SK-N-SH treated with all-trans-retinoic acid at 6 μM for 48 hours (cell line): ENCODE measurements at regions not wholly inside any gene's neighbourhood (a gene's known extent, or its start where the extent isn't known, plus 50 kb on each side); places are given as distances from the start of the nearest gene placed in this dataset.

Experiments used
- ATAC-seq: fragments of 200-7000 bp; cut with Tn5 transposase; 3 replicates; pipeline ENCODE4 v1.9.1; 2020; ENCODE audit warnings: mild to moderate bottlenecking, moderate library complexity
- ARNTL ChIP-seq: fragments of 450-650 bp; formaldehyde crosslinking; IDR thresholded peaks from 2 replicates; pipeline ENCODE4 v1.5.0; 2020; ENCODE audit warnings: low read depth, mild to moderate bottlenecking, moderate library complexity, borderline replicate concordance
- BACH2 ChIP-seq: fragments of 250-450 bp; sonication (Bioruptor Pico); IDR thresholded peaks from 2 replicates; pipeline ENCODE4 v1.9.0; 2021; ENCODE audit warnings: mild to moderate bottlenecking, borderline replicate concordance
- CSDC2 ChIP-seq: fragments of 250-450 bp; sonication (Bioruptor Pico); IDR thresholded peaks from 2 replicates; pipeline ENCODE4 v1.5.0; 2020; ENCODE audit warnings: mild to moderate bottlenecking, moderate library complexity
- ESRRG ChIP-seq: fragments of 250-450 bp; sonication (Bioruptor Pico); IDR thresholded peaks from 2 replicates; pipeline ENCODE4 v1.6.1; 2021; ENCODE audit warnings: mild to moderate bottlenecking
- GLIS3 ChIP-seq: fragments of 250-450 bp; sonication (Bioruptor Pico); IDR thresholded peaks from 2 replicates; pipeline ENCODE4 v1.5.0; 2020; ENCODE audit warnings: mild to moderate bottlenecking, moderate library complexity
- ISL1 ChIP-seq: fragments of 250-450 bp; sonication (Bioruptor Pico); IDR thresholded peaks from 2 replicates; pipeline ENCODE4 v2.1.2; 2022; ENCODE audit warnings: mild to moderate bottlenecking, moderate library complexity
- OSR1 ChIP-seq: fragments of 250-450 bp; sonication (Bioruptor Pico); IDR thresholded peaks from 2 replicates; pipeline ENCODE4 v1.8.0; 2022; ENCODE audit warnings: moderate library complexity, mild to moderate bottlenecking, inconsistent platforms
- PPARA ChIP-seq: fragments of 250-450 bp; sonication (Bioruptor Pico); IDR thresholded peaks from 2 replicates; pipeline ENCODE4 v1.5.0; 2020; ENCODE audit warnings: mild to moderate bottlenecking, borderline replicate concordance
- RARB ChIP-seq: fragments of 250-450 bp; sonication (Bioruptor Pico); IDR thresholded peaks from 2 replicates; pipeline ENCODE4 v1.8.0; 2021; ENCODE audit warnings: mild to moderate bottlenecking, moderate library complexity
- SNAI2 ChIP-seq: fragments of 250-450 bp; sonication (Bioruptor Pico); IDR thresholded peaks from 2 replicates; pipeline ENCODE4 v1.5.0; 2020; ENCODE audit warnings: mild to moderate bottlenecking, moderate library complexity
- TOX ChIP-seq: fragments of 250-450 bp; sonication (Bioruptor Pico); IDR thresholded peaks from 2 replicates; pipeline ENCODE4 v1.8.0; 2021; ENCODE audit warnings: mild to moderate bottlenecking, moderate library complexity, borderline replicate concordance
- ZC3H10 ChIP-seq: fragments of 250-450 bp; sonication (Bioruptor Pico); IDR thresholded peaks from 2 replicates; pipeline ENCODE4 v1.5.1; 2021; ENCODE audit warnings: mild to moderate bottlenecking, moderate library complexity
- ZFP3 ChIP-seq: fragments of 250-450 bp; sonication (Bioruptor Pico); IDR thresholded peaks from 2 replicates; pipeline ENCODE4 v1.5.0; 2020; ENCODE audit warnings: mild to moderate bottlenecking, moderate library complexity
- ZFP30 ChIP-seq: fragments of 450-650 bp; formaldehyde crosslinking; IDR thresholded peaks from 2 replicates; pipeline ENCODE4 v1.5.0; 2022; ENCODE audit warnings: mild to moderate bottlenecking, moderate library complexity
- ZNF565 ChIP-seq: fragments of 450-650 bp; formaldehyde crosslinking; conservative IDR thresholded peaks from 2 replicates; pipeline ENCODE4 v1.5.0; 2020; ENCODE audit warnings: low read depth, mild to moderate bottlenecking, moderate library complexity
- ZNF70 ChIP-seq: fragments of 450-650 bp; formaldehyde crosslinking; IDR thresholded peaks from 2 replicates; pipeline ENCODE4 v1.5.0; 2020; ENCODE audit warnings: mild to moderate bottlenecking, moderate library complexity
- ZNF8 ChIP-seq: fragments of 450-650 bp; formaldehyde crosslinking; IDR thresholded peaks from 2 replicates; pipeline ENCODE4 v1.5.0; 2020; ENCODE audit warnings: mild to moderate bottlenecking, moderate library complexity
- TF ChIP-seq, protein P1 (sequence below): fragments of 250-450 bp; sonication (Bioruptor Pico); IDR thresholded peaks from 2 replicates; pipeline ENCODE4 v1.5.1; 2021; ENCODE audit warnings: mild to moderate bottlenecking, moderate library complexity
- TF ChIP-seq, protein P2 (sequence below): fragments of 250-450 bp; sonication (Bioruptor Pico); IDR thresholded peaks from 2 replicates; pipeline ENCODE4 v1.8.0; 2020; ENCODE audit warnings: mild to moderate bottlenecking, moderate library complexity, borderline replicate concordance
- TF ChIP-seq, protein P3 (sequence below): fragments of 250-450 bp; sonication (Bioruptor Pico); IDR thresholded peaks from 2 replicates; pipeline ENCODE4 v1.8.0; 2021; ENCODE audit warnings: low read depth, mild to moderate bottlenecking, moderate library complexity, borderline replicate concordance
- TF ChIP-seq, protein P4 (sequence below): fragments of 250-450 bp; sonication (Bioruptor Pico); IDR thresholded peaks from 2 replicates; pipeline ENCODE4 v1.5.1; 2020; ENCODE audit warnings: low read depth, mild to moderate bottlenecking, moderate library complexity

DNA sequence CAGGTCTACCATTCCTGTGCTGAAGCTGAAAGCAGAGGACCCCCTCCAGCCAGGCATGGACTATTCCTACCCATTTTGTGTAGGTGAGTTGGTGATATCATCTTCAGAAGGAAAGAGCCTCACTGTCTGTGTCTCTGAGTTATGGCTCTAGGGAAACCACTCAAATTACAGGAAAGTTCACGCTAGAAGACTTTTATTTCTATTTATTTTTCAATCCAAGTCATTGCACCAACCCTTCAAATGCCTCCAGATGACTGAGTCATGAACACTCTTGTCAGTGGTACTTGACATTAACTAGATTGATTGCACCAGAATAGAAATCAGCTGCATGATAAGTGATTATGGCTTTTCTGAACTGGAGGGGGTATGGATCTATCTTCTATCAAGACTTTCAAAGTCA, 338.4 kb downstream of the MBD2 start (continued):
- TF ChIP-seq, protein P1, sequence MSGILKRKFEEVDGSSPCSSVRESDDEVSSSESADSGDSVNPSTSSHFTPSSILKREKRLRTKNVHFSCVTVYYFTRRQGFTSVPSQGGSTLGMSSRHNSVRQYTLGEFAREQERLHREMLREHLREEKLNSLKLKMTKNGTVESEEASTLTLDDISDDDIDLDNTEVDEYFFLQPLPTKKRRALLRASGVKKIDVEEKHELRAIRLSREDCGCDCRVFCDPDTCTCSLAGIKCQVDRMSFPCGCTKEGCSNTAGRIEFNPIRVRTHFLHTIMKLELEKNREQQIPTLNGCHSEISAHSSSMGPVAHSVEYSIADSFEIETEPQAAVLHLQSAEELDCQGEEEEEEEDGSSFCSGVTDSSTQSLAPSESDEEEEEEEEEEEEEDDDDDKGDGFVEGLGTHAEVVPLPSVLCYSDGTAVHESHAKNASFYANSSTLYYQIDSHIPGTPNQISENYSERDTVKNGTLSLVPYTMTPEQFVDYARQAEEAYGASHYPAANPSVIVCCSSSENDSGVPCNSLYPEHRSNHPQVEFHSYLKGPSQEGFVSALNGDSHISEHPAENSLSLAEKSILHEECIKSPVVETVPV, result no peak
- TF ChIP-seq RARB (no peak), TOX (no peak), ZNF8 (CRISPR knock-in tag) (no peak), ISL1 (CRISPR knock-in tag) (no peak)

DNA sequence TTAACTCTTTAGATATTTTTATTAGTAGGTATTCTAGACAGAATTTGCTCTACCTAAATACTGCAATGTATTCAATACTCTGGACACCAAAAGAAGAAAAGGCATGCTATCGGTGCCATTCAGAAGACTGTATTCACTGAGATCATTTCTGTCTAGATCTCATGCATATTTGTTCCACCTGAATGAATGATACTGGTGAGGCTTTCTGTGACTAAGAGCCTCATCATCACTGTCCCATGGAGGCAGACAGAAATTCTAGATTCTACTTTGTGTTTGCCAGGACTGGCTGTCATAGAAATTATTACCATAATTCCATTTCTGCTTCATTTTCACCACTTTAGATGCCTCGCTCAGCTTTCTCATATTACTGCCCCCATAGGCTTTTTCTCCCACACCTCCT, 340.7 kb downstream of the MBD2 start:
- TF ChIP-seq, protein P2, sequence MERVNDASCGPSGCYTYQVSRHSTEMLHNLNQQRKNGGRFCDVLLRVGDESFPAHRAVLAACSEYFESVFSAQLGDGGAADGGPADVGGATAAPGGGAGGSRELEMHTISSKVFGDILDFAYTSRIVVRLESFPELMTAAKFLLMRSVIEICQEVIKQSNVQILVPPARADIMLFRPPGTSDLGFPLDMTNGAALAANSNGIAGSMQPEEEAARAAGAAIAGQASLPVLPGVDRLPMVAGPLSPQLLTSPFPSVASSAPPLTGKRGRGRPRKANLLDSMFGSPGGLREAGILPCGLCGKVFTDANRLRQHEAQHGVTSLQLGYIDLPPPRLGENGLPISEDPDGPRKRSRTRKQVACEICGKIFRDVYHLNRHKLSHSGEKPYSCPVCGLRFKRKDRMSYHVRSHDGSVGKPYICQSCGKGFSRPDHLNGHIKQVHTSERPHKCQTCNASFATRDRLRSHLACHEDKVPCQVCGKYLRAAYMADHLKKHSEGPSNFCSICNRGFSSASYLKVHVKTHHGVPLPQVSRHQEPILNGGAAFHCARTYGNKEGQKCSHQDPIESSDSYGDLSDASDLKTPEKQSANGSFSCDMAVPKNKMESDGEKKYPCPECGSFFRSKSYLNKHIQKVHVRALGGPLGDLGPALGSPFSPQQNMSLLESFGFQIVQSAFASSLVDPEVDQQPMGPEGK (CRISPR knock-in tag), result no peak
- TF ChIP-seq BACH2 (CRISPR knock-in tag) (no peak), RARB (no peak), ZFP30 (CRISPR knock-in tag) (no peak), ESRRG (CRISPR knock-in tag) (no peak), OSR1 (CRISPR knock-in tag) (no peak), CSDC2 (no peak), ZC3H10 (CRISPR knock-in tag) (no peak), ISL1 (CRISPR knock-in tag) (no peak), ZFP3 (CRISPR knock-in tag) (no peak), ZNF70 (CRISPR knock-in tag) (no peak), SNAI2 (CRISPR knock-in tag) (no peak), ARNTL (no peak)
- no peak for ATAC-seq

DNA sequence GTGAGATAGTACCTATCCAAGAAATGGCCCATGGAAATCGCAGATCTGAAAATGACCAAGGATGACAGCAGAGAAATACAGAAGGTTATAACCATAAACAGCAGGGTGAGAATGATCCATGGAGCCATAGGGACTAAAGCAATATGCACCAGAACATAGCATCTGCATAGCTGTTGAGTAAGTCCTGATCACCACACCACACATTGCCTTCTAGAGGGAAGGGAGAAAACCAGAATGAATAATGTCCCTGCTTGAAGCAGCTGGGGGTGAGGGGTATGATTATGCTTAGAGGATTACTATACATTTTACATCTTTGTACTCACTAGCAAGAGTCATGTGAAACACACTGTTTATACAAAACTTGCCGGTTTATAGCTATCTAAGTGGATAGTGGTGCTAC, 350.4 kb downstream of the MBD2 start:
- no peak for TF ChIP-seq TOX
- TF ChIP-seq, protein P3, sequence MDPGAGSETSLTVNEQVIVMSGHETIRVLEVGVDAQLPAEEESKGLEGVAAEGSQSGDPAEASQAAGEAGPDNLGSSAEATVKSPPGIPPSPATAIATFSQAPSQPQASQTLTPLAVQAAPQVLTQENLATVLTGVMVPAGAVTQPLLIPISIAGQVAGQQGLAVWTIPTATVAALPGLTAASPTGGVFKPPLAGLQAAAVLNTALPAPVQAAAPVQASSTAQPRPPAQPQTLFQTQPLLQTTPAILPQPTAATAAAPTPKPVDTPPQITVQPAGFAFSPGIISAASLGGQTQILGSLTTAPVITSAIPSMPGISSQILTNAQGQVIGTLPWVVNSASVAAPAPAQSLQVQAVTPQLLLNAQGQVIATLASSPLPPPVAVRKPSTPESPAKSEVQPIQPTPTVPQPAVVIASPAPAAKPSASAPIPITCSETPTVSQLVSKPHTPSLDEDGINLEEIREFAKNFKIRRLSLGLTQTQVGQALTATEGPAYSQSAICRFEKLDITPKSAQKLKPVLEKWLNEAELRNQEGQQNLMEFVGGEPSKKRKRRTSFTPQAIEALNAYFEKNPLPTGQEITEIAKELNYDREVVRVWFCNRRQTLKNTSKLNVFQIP (CRISPR knock-in tag), result no peak
- TF ChIP-seq ZNF70 (CRISPR knock-in tag), result no peak
- TF ChIP-seq RARB, result no peak
- no peak for TF ChIP-seq PPARA (CRISPR knock-in tag)
- TF ChIP-seq, protein P1, result no peak
- no peak for TF ChIP-seq OSR1 (CRISPR knock-in tag)
- no peak for TF ChIP-seq ZNF565 (CRISPR knock-in tag)
- TF ChIP-seq, protein P4, sequence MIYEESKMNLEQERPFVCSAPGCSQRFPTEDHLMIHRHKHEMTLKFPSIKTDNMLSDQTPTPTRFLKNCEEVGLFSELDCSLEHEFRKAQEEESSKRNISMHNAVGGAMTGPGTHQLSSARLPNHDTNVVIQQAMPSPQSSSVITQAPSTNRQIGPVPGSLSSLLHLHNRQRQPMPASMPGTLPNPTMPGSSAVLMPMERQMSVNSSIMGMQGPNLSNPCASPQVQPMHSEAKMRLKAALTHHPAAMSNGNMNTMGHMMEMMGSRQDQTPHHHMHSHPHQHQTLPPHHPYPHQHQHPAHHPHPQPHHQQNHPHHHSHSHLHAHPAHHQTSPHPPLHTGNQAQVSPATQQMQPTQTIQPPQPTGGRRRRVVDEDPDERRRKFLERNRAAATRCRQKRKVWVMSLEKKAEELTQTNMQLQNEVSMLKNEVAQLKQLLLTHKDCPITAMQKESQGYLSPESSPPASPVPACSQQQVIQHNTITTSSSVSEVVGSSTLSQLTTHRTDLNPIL (CRISPR knock-in tag), result no peak
- no peak for TF ChIP-seq GLIS3 (CRISPR knock-in tag)
- TF ChIP-seq ZFP3 (CRISPR knock-in tag), result no peak
- no peak for ATAC-seq

DNA sequence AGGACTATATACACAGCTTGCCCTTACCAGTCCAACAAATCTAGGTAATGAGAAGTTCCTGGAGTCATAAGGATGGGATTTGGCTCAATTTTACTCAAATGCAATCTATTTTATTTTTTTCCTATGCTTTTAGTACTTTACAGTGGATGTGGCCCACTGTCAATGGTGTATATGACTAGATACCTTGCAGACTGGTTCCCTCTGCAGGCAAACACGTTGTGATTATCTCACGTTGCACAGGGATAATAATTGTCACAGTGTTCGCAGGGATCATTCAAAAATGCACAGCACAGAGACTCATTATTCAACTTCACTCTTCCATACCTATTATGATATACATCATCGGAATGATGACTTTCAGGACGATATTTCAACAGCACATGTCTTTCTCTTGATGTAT, 359.7 kb downstream of the MBD2 start:
- no peak for ATAC-seq

More for the DNA sequence above, 359.7 kb downstream of the MBD2 start:
- TF ChIP-seq ISL1 (CRISPR knock-in tag), result no peak
- TF ChIP-seq ZFP30 (CRISPR knock-in tag), result no peak
- TF ChIP-seq, protein P3 (CRISPR knock-in tag), result no peak
- TF ChIP-seq ARNTL, result no peak
- no peak for TF ChIP-seq SNAI2 (CRISPR knock-in tag)
